ENCODE measurements at regions not wholly inside any gene's neighbourhood (a gene's known extent, or its start where the extent isn't known, plus 50 kb on each side); places are given as distances from the start of the nearest gene placed in this dataset.

DNA sequence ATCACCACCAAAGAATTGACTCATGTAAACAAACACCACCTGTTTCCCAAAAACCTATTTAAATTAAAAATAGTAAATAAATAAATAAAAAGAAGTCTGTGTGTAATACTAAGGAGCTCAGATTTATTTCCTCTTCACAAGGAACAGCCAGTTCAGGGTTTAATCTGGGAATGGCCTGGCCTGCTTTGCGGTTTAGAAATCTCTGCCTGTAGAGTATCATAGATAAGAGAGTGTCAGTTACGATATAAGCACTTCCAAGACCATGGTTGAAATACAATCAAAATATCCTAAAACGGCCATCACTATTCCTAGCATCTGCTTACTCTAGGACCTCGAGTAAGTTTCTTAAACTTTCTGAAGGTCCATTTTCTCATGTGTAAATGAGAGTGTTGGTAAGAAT is 274.4 kb downstream of the PLPP3 start:
- ATAC-seq (no peak), DNase-seq (no peak)
- H3K9me2 ChIP-seq (replicated peaks; ENCODE audit: low read length) = no peaks in the 10 kb centered on the region
- no peaks in the 10 kb centered on the region for H3K9me3 ChIP-seq (ENCODE audit: low read length)
- no peak overlapping the region for H3K4me3 ChIP-seq (ENCODE audit: low read length)
- H3K4me2 ChIP-seq (ENCODE audit: low read length) = no peak overlapping the region
- H3K27ac ChIP-seq (ENCODE audit: low read length) = no peak overlapping the region
- BruUV-seq (replicated peaks) = no TSS peak
- no peaks in the 10 kb centered on the region for H4K20me1 ChIP-seq (ENCODE audit: low read length)
- no peaks in the 10 kb centered on the region for H3K36me3 ChIP-seq (ENCODE audit: low read depth, low read length)
- H3K79me2 ChIP-seq (ENCODE audit: low read length) = no peaks in the 10 kb centered on the region
- H3K9ac ChIP-seq (ENCODE audit: low read length) = no peak overlapping the region
- no peaks in the 10 kb centered on the region for H3K27me3 ChIP-seq (ENCODE audit: low read length)
- no peak for TF ChIP-seq EZH2phosphoT487 (IDR thresholded peaks at IDR 0.05; ENCODE audit: borderline replicate concordance, low read length)
- TF ChIP-seq, protein P1, sequence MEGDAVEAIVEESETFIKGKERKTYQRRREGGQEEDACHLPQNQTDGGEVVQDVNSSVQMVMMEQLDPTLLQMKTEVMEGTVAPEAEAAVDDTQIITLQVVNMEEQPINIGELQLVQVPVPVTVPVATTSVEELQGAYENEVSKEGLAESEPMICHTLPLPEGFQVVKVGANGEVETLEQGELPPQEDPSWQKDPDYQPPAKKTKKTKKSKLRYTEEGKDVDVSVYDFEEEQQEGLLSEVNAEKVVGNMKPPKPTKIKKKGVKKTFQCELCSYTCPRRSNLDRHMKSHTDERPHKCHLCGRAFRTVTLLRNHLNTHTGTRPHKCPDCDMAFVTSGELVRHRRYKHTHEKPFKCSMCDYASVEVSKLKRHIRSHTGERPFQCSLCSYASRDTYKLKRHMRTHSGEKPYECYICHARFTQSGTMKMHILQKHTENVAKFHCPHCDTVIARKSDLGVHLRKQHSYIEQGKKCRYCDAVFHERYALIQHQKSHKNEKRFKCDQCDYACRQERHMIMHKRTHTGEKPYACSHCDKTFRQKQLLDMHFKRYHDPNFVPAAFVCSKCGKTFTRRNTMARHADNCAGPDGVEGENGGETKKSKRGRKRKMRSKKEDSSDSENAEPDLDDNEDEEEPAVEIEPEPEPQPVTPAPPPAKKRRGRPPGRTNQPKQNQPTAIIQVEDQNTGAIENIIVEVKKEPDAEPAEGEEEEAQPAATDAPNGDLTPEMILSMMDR (conservative IDR thresholded peaks at IDR 0.05; ENCODE audit: low read depth, low read length) = no peak
- POLR2A ChIA-PET (ENCODE audit: unreplicated experiment) = no interaction called here
- H3F3A ChIP-seq (ENCODE audit: low read length, unreplicated experiment) = no peaks in the 10 kb centered on the region
- intact Hi-C loops (cut with micrococcal nuclease) = loop anchor here (5.0 to 10.0 kb wide), 3 partner anchors 72 to 270 kb away; partner anchors contain the start of gene PLPP3
- CTCF ChIA-PET = no interaction called here
- peaks cover 28% of the 10 kb centered on the region for H3K4me1 ChIP-seq (ENCODE audit: insufficient read depth, low read length)
- H2AFZ ChIP-seq (ENCODE audit: low read length) = no peak overlapping the region

DNA sequence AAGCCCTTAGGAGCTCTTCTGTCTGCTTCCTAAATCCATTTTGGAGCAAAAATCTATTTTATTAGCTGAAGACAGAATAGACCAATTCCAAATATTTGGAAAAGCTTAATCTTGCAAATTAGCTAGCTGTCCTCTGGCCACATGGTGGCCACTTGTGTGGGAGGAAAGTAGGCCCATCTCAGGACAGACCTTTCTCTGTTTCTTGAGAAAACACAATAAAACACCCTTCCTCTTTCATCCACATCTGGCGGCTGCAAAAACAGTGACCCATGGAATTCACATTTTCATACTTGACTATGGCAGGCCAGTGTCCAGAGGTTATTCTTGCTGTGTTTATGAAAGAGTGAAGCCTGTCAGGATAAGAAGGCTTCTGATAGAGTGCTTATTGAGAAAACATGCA is 275.6 kb downstream of the PLPP3 start:
- no peaks in the 10 kb centered on the region for H3K79me2 ChIP-seq (ENCODE audit: low read length)
- ChIA-PET POLR2A (ENCODE audit: unreplicated experiment) (no interaction called here), CTCF (no interaction called here)
- H3K4me3 ChIP-seq (ENCODE audit: low read length) = no peak overlapping the region
- intact Hi-C loops (cut with micrococcal nuclease) = loop anchor here (5.0 to 10.0 kb wide), 3 partner anchors 73 to 271 kb away; partner anchors contain the start of gene PLPP3
- H3K9me3 ChIP-seq (ENCODE audit: low read length) = no peaks in the 10 kb centered on the region
- no peaks in the 10 kb centered on the region for H3K27me3 ChIP-seq (ENCODE audit: low read length)
- peaks cover 28% of the 10 kb centered on the region for H3K4me1 ChIP-seq (ENCODE audit: insufficient read depth, low read length)
- no peak overlapping the region for H3K4me2 ChIP-seq (ENCODE audit: low read length)
- ATAC-seq = no peak
- H3F3A ChIP-seq (ENCODE audit: low read length, unreplicated experiment) = no peaks in the 10 kb centered on the region
- H3K36me3 ChIP-seq (ENCODE audit: low read depth, low read length) = no peaks in the 10 kb centered on the region
- H2AFZ ChIP-seq (ENCODE audit: low read length) = no peak overlapping the region
- H3K27ac ChIP-seq (ENCODE audit: low read length) = no peak overlapping the region
- H3K9me2 ChIP-seq (replicated peaks; ENCODE audit: low read length) = no peaks in the 10 kb centered on the region
- TF ChIP-seq EZH2 (IDR thresholded peaks at IDR 0.05; ENCODE audit: low read length, unreplicated experiment) = no peak
- TF ChIP-seq, protein P1 (conservative IDR thresholded peaks at IDR 0.05; ENCODE audit: low read depth, low read length) = no peak
- TF ChIP-seq EZH2phosphoT487 (IDR thresholded peaks at IDR 0.05; ENCODE audit: borderline replicate concordance, low read length) = no peak
- no TSS peak for BruUV-seq (replicated peaks)
- no peak for DNase-seq
- no peaks in the 10 kb centered on the region for H4K20me1 ChIP-seq (ENCODE audit: low read length)
- no peak overlapping the region for H3K9ac ChIP-seq (ENCODE audit: low read length)

DNA sequence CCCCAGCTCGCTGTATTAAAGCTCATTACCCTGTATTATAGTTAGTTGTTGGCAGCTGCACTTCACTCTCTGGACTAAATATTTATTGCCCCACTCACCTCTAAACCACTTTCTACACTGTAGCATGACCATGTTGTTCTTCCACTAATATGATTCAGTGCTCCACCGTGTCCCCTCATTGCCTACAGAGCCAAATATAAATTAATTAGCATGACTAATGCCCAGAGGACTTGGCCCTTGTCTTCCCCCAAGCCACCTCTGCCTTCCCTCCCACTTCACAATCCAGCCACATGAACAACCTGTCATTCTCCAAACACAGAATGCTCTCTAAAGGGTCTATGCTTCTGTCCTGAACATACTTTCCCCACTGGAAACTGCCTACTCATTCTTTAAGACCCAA is 276.5 kb downstream of the PLPP3 start:
- peaks cover 28% of the 10 kb centered on the region for H3K4me1 ChIP-seq (ENCODE audit: insufficient read depth, low read length)
- no peaks in the 10 kb centered on the region for H3K9me2 ChIP-seq (replicated peaks; ENCODE audit: low read length)
- intact Hi-C loops (cut with micrococcal nuclease) = loop anchor here (5.0 to 10.0 kb wide), 3 partner anchors 74 to 272 kb away; partner anchors contain the start of gene PLPP3
- no peak overlapping the region for H3K9ac ChIP-seq (ENCODE audit: low read length)
- H4K20me1 ChIP-seq (ENCODE audit: low read length) = no peaks in the 10 kb centered on the region
- no peaks in the 10 kb centered on the region for H3K9me3 ChIP-seq (ENCODE audit: low read length)
- no peaks in the 10 kb centered on the region for H3K27me3 ChIP-seq (ENCODE audit: low read length)
- BruUV-seq (replicated peaks) = no TSS peak
- H3K4me3 ChIP-seq (ENCODE audit: low read length) = peak overlapping the region; percentile 42; the same call in 1 of the 2 replicates
- ATAC-seq (peak; percentile 90), DNase-seq (peak; percentile 91)
- TF ChIP-seq, protein P1 (conservative IDR thresholded peaks at IDR 0.05; ENCODE audit: low read depth, low read length) = no peak
- TF ChIP-seq EZH2 (IDR thresholded peaks at IDR 0.05; ENCODE audit: low read length, unreplicated experiment) = no peak
- TF ChIP-seq EZH2phosphoT487 (IDR thresholded peaks at IDR 0.05; ENCODE audit: borderline replicate concordance, low read length) = no peak
- peak overlapping the region; percentile 68 for H3K27ac ChIP-seq (ENCODE audit: low read length)
- no peaks in the 10 kb centered on the region for H3K36me3 ChIP-seq (ENCODE audit: low read depth, low read length)
- H2AFZ ChIP-seq (ENCODE audit: low read length) = no peak overlapping the region
- H3K79me2 ChIP-seq (ENCODE audit: low read length) = no peaks in the 10 kb centered on the region
- ChIA-PET POLR2A (ENCODE audit: unreplicated experiment) (no interaction called here), CTCF (no interaction called here)
- H3K4me2 ChIP-seq (ENCODE audit: low read length) = peak overlapping the region; percentile 81
- no peaks in the 10 kb centered on the region for H3F3A ChIP-seq (ENCODE audit: low read length, unreplicated experiment)
